Transverse colon (tissue), 4 donors: ENCODE measurements at regions not wholly inside any gene's neighbourhood (a gene's known extent, or its start where the extent isn't known, plus 50 kb on each side); places are given as distances from the start of the nearest gene placed in this dataset.
"Not testable (repeated sequence)": the region's sequence is repeated elsewhere in the genome, so short reads cannot be mapped to it uniquely, and the experiment has no call there.

Experiments used
- DNase-seq: peaks from one replicate; pipeline ENCODE4 v3.0.0-alpha.2; 2019
- H3K27ac ChIP-seq, 4 donors: fragments of 200-600 bp; sonication (generic); 2 replicates each; pipeline ENCODE4 v1.5.1; 2016 to 2018; ENCODE audit warnings: inconsistent platforms in 4 of 4
- H3K27me3 ChIP-seq: fragments of 200-600 bp; sonication (generic); 2 replicates; pipeline ENCODE4 v1.5.1; 2017; ENCODE audit warnings: inconsistent platforms
- H3K36me3 ChIP-seq, 4 donors: fragments of 200-600 bp; sonication (generic); 2 replicates each; pipeline ENCODE4 v1.5.1; 2017 to 2019; ENCODE audit warnings: inconsistent platforms in 4 of 4
- H3K4me1 ChIP-seq, 4 donors: fragments of 200-600 bp; sonication (generic); 2 replicates each; pipeline ENCODE4 v1.5.1; 2017 to 2020; ENCODE audit warnings: inconsistent platforms in 4 of 4
- H3K4me3 ChIP-seq, 4 donors: fragments of 200-600 bp; sonication (generic); 1 replicate in 1 of 4; 2 replicates in 3 of 4; pipeline versions ENCODE4 v1.5.1 to v1.6.1; 2017 to 2019; ENCODE audit warnings: inconsistent platforms in 4 of 4
- H3K9me3 ChIP-seq, 2 donors: fragments of 200-600 bp; sonication (generic); 2 replicates each; pipeline ENCODE4 v1.5.1; 2017 to 2019; ENCODE audit warnings: inconsistent platforms in 2 of 2
- EP300 ChIP-seq: sonication (generic); formaldehyde crosslinking; IDR thresholded peaks from one replicate; pipeline ENCODE4 v1.6.1; 2017; ENCODE audit warnings: antibody characterized with exemption, low read depth
- POLR2A ChIP-seq: fragments of 450-650 bp; IDR thresholded peaks from one replicate; pipeline ENCODE4 v1.6.1; 2016; ENCODE audit warnings: antibody characterized with exemption, mild to moderate bottlenecking, moderate library complexity
- POLR2AphosphoS5 ChIP-seq, 3 donors: sonication (generic); formaldehyde crosslinking; IDR thresholded peaks; one replicate each; pipeline ENCODE4 v1.6.1; 2016; ENCODE audit warnings: antibody characterized with exemption in 3 of 3
- WGBS, 2 donors: methylation state at CpG; one replicate each; pipeline ENCODE4 v1.1.5; 2018; ENCODE audit warnings: low coverage in 1 of 2; 5-methylcytosine and 5-hydroxymethylcytosine counted together
- in situ Hi-C, 4 donors: fragments of 200-750 bp; cut with MboI; loops; one replicate each; pipeline versions ENCODE4 v1.15.0 to v1.15.1; 2017; ENCODE audit warnings: low sequenced_read_pairs in 3 of 4, low pct_ligation_motif_present in 1 of 4, low pct_unique_long_range_greater_than_20kb in 1 of 4
- intact Hi-C: fragments of 100-400 bp; cut with DNase I; formaldehyde crosslinking; loops from one replicate; pipeline ENCODE4 v1.15.1; 2023; ENCODE audit warnings: low total_unique reads
- TF ChIP-seq, protein P1 (sequence below), 5 experiments: fragments of 200-600 bp in 3 of 5; fragments of 450-650 bp in 2 of 5; sonication (generic) in 3 of 5; IDR thresholded peaks; 1 replicate in 2 of 5; 2 replicates in 3 of 5; pipeline ENCODE4 v1.5.1; 2016 to 2017; ENCODE audit warnings: antibody characterized with exemption in 5 of 5, inconsistent platforms in 3 of 5, mild to moderate bottlenecking in 2 of 5, moderate library complexity in 1 of 5

DNA sequence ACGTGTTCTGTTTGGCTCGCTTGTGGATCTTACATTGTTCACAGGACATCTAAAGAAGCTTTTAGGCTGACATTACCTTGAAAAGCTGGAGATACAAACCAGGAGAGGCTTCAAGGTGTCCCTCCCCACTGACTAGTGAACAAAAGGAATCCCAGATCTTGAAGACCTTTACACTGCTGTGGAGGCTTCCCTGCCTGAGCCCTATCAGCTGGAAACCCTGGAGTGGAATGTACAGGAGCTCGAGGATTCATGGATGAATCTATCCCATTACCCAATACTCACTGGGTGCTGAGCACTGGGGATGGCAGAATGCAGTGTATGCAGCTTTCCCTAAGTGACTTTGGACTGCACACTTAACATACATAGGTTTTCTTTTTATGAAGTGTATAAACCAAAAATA lies 82.3 kb upstream of the MFGE8 start:
- intact Hi-C loops, result no loop called here
- DNase-seq, result no peak

DNA sequence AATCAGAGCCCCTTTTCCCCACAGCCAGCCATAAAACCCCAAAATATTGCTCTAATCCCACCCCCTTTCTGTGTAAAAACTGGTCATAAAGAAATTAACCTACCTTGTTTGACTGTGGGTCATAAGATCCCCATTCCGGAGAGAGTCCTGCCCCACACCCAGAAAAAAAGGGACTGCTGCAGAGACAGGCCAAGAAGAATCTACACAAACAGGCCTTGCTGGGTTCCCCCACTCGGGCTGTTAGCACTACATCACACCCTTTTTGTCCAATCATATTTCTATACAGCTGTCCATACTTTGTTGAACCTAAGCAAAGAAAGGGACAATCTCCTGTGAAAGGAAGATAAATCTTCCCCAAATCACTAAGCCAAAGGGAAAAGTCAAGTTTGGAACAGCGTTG lies 84.4 kb upstream of the MFGE8 start:
- Histone ChIP-seq H3K9me3 (no peaks in the 10 kb centered on the region), H3K4me1 (peaks cover 0 to 4% (median 0%) of the 10 kb centered on the region in 4 donors), H3K27me3 (no peaks in the 10 kb centered on the region), H3K27ac (no peak overlapping the region), H3K4me3 (no peak overlapping the region), H3K36me3 (no peaks in the 10 kb centered on the region)
- WGBS, 2 donors, result 68 to 100% methylated on average over 1 to 3 of the region's 3 CpGs
- no peak for DNase-seq
- in situ Hi-C loops, result no loop called here
- intact Hi-C loops, result no loop called here
- TF ChIP-seq POLR2AphosphoS5 (IDR thresholded peaks at IDR 0.05) (no peak), EP300 (no peak), POLR2A (no peak)
- TF ChIP-seq, protein P1, sequence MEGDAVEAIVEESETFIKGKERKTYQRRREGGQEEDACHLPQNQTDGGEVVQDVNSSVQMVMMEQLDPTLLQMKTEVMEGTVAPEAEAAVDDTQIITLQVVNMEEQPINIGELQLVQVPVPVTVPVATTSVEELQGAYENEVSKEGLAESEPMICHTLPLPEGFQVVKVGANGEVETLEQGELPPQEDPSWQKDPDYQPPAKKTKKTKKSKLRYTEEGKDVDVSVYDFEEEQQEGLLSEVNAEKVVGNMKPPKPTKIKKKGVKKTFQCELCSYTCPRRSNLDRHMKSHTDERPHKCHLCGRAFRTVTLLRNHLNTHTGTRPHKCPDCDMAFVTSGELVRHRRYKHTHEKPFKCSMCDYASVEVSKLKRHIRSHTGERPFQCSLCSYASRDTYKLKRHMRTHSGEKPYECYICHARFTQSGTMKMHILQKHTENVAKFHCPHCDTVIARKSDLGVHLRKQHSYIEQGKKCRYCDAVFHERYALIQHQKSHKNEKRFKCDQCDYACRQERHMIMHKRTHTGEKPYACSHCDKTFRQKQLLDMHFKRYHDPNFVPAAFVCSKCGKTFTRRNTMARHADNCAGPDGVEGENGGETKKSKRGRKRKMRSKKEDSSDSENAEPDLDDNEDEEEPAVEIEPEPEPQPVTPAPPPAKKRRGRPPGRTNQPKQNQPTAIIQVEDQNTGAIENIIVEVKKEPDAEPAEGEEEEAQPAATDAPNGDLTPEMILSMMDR (IDR thresholded peaks at IDR 0.05), result no peak

More for the DNA sequence above, 82.3 kb upstream of the MFGE8 start:
- TF ChIP-seq, protein P1 (IDR thresholded peaks at IDR 0.05), result no peak
- TF ChIP-seq POLR2AphosphoS5 (IDR thresholded peaks at IDR 0.05) (no peak), EP300 (no peak), POLR2A (no peak)
- in situ Hi-C loops, result no loop called here
- H3K4me1 ChIP-seq, result no peaks in the 10 kb centered on the region
- H3K27me3 ChIP-seq, result peaks cover 4% of the 10 kb centered on the region
- no peak overlapping the region for H3K27ac ChIP-seq
- no peak overlapping the region for H3K4me3 ChIP-seq
- no peaks in the 10 kb centered on the region for H3K9me3 ChIP-seq
- no peaks in the 10 kb centered on the region for H3K36me3 ChIP-seq
- WGBS, 2 donors, result 65 to 100% methylated on average over 2 to 3 of the region's 3 CpGs

GRCh38 chr15:88998980-88999713 lies 86.0 kb upstream of the MFGE8 start:
- TF ChIP-seq, protein P1 (IDR thresholded peaks at IDR 0.05), result no peak
- TF ChIP-seq EP300 (no peak), POLR2AphosphoS5 (IDR thresholded peaks at IDR 0.05) (no peak), POLR2A (no peak)
- Histone ChIP-seq H3K9me3 (no peaks in the 10 kb centered on the region), H3K4me3 (no peak overlapping the region), H3K27me3 (no peaks in the 10 kb centered on the region), H3K36me3 (no peaks in the 10 kb centered on the region), H3K27ac (no peak overlapping the region), H3K4me1 (peaks cover 0 to 6% (median 0%) of the 10 kb centered on the region in 4 donors)
- no peak for DNase-seq
- in situ Hi-C loops (no loop called here), intact Hi-C loops (no loop called here)
- WGBS, 2 donors, result 84 to 95% methylated on average over 5 to 7 of the region's 7 CpGs

- H3K4me1 ChIP-seq, H3K27me3 ChIP-seq, in situ Hi-C loops, intact Hi-C loops, H3K4me3 ChIP-seq, H3K36me3 ChIP-seq, H3K9me3 ChIP-seq, H3K27ac ChIP-seq, DNase-seq: not testable (repeated sequence)
- 60 to 88% methylated on average over 1 to 4 of the region's 4 CpGs for WGBS, 2 donors
Observed at GRCh38 chr15:89001708-89002275, 86.5 kb upstream of the ABHD2 start.
